ENCODE measurements at regions not wholly inside any gene's neighbourhood (a gene's known extent, or its start where the extent isn't known, plus 50 kb on each side); places are given as distances from the start of the nearest gene placed in this dataset.

- Mint-ChIP-seq H3K4me1 (no peaks in the 10 kb centered on the region), H3K9me3 (ENCODE audit: low read depth) (no peaks in the 10 kb centered on the region)
- POLR2A ChIA-PET: no interaction called here
Observed at GRCh38 chrX:26442340-26442739, 226.4 kb downstream of the MAGEB5 start.

GRCh38 chrX:26414534-26414933 is 198.6 kb downstream of the MAGEB5 start:
- CTCF ChIA-PET: no interaction called here
- POLR2A ChIA-PET: no interaction called here

More at GRCh38 chrX:26442340-26442739, 226.4 kb downstream of the MAGEB5 start:
- H3K4me3 Mint-ChIP-seq: no peak overlapping the region
- H3K36me3 Mint-ChIP-seq (ENCODE audit: low read depth): no peaks in the 10 kb centered on the region
- no peaks in the 10 kb centered on the region for H3K27me3 Mint-ChIP-seq
- intact Hi-C loops (cut with DNase I, micrococcal nuclease): no loop called here
- DNase-seq: no peak
- ATAC-seq: no peak
- CTCF ChIA-PET: no interaction called here
- H3K27ac Mint-ChIP-seq: no peak overlapping the region

GRCh38 chrX:26411045-26411444 is 195.1 kb downstream of the MAGEB5 start:
- POLR2A ChIA-PET: no interaction called here
- intact Hi-C loops (cut with DNase I, micrococcal nuclease): no loop called here
- H3K4me1 Mint-ChIP-seq: no peaks in the 10 kb centered on the region
- no peaks in the 10 kb centered on the region for H3K36me3 Mint-ChIP-seq (ENCODE audit: low read depth)
- no peak overlapping the region for H3K4me3 Mint-ChIP-seq
- no peaks in the 10 kb centered on the region for H3K27me3 Mint-ChIP-seq
- ATAC-seq (no peak), DNase-seq (no peak)
- H3K27ac Mint-ChIP-seq: no peak overlapping the region
- H3K9me3 Mint-ChIP-seq (ENCODE audit: low read depth): no peaks in the 10 kb centered on the region
- CTCF ChIA-PET: no interaction called here

More at GRCh38 chrX:26414534-26414933, 198.6 kb downstream of the MAGEB5 start:
- H3K4me1 Mint-ChIP-seq: no peaks in the 10 kb centered on the region
- no peak overlapping the region for H3K27ac Mint-ChIP-seq
- intact Hi-C loops (cut with DNase I, micrococcal nuclease): no loop called here
- ATAC-seq (no peak), DNase-seq (no peak)
- H3K36me3 Mint-ChIP-seq (ENCODE audit: low read depth): no peaks in the 10 kb centered on the region
- no peaks in the 10 kb centered on the region for H3K9me3 Mint-ChIP-seq (ENCODE audit: low read depth)
- no peak overlapping the region for H3K4me3 Mint-ChIP-seq
- H3K27me3 Mint-ChIP-seq: no peaks in the 10 kb centered on the region

GRCh38 chrX:26409636-26410035 is 193.7 kb downstream of the MAGEB5 start:
- Mint-ChIP-seq H3K4me1 (no peaks in the 10 kb centered on the region), H3K27ac (no peak overlapping the region), H3K36me3 (ENCODE audit: low read depth) (no peaks in the 10 kb centered on the region), H3K4me3 (no peak overlapping the region), H3K9me3 (ENCODE audit: low read depth) (peaks cover 1% of the 10 kb centered on the region), H3K27me3 (no peaks in the 10 kb centered on the region)
- POLR2A ChIA-PET: no interaction called here
- intact Hi-C loops (cut with DNase I, micrococcal nuclease): no loop called here
- no peak for DNase-seq
- CTCF ChIA-PET: no interaction called here
- ATAC-seq: no peak

GRCh38 chrX:26387906-26388305 is 171.9 kb downstream of the MAGEB5 start:
- DNase-seq: no peak
- no peaks in the 10 kb centered on the region for H3K4me1 Mint-ChIP-seq
- H3K4me3 Mint-ChIP-seq: no peak overlapping the region
- no peaks in the 10 kb centered on the region for H3K36me3 Mint-ChIP-seq (ENCODE audit: low read depth)
- CTCF ChIA-PET: no interaction called here
- H3K27ac Mint-ChIP-seq: no peak overlapping the region
- intact Hi-C loops (cut with DNase I, micrococcal nuclease): no loop called here
- POLR2A ChIA-PET: no interaction called here
- H3K9me3 Mint-ChIP-seq (ENCODE audit: low read depth): no peaks in the 10 kb centered on the region
- H3K27me3 Mint-ChIP-seq: no peaks in the 10 kb centered on the region
- ATAC-seq: no peak

- ATAC-seq: no peak
- ChIA-PET POLR2A (no interaction called here), CTCF (no interaction called here)
- Mint-ChIP-seq H3K27me3 (no peaks in the 10 kb centered on the region), H3K4me1 (no peaks in the 10 kb centered on the region), H3K4me3 (no peak overlapping the region), H3K36me3 (ENCODE audit: low read depth) (no peaks in the 10 kb centered on the region), H3K27ac (no peak overlapping the region), H3K9me3 (ENCODE audit: low read depth) (no peaks in the 10 kb centered on the region)
- intact Hi-C loops (cut with DNase I, micrococcal nuclease): no loop called here
- DNase-seq: no peak
Observed at GRCh38 chrX:26376037-26376708, 160.2 kb downstream of the MAGEB5 start.

GRCh38 chrX:26375346-26375745 is 159.4 kb downstream of the MAGEB5 start:
- Mint-ChIP-seq H3K9me3 (ENCODE audit: low read depth) (no peaks in the 10 kb centered on the region), H3K4me3 (no peak overlapping the region), H3K36me3 (ENCODE audit: low read depth) (no peaks in the 10 kb centered on the region), H3K4me1 (no peaks in the 10 kb centered on the region), H3K27me3 (no peaks in the 10 kb centered on the region), H3K27ac (no peak overlapping the region)
- no peak for ATAC-seq
- CTCF ChIA-PET: no interaction called here
- POLR2A ChIA-PET: no interaction called here
- intact Hi-C loops (cut with DNase I, micrococcal nuclease): no loop called here
- no peak for DNase-seq

GRCh38 chrX:26373829-26374228 is 157.9 kb downstream of the MAGEB5 start:
- ATAC-seq (no peak), DNase-seq (no peak)
- intact Hi-C loops (cut with DNase I, micrococcal nuclease): no loop called here
- CTCF ChIA-PET: no interaction called here
- H3K27ac Mint-ChIP-seq: no peak overlapping the region
- no peaks in the 10 kb centered on the region for H3K36me3 Mint-ChIP-seq (ENCODE audit: low read depth)
- H3K4me1 Mint-ChIP-seq: no peaks in the 10 kb centered on the region
- H3K27me3 Mint-ChIP-seq: no peaks in the 10 kb centered on the region
- POLR2A ChIA-PET: no interaction called here
- no peak overlapping the region for H3K4me3 Mint-ChIP-seq
- no peaks in the 10 kb centered on the region for H3K9me3 Mint-ChIP-seq (ENCODE audit: low read depth)

GRCh38 chrX:26352891-26353430 is 137.0 kb downstream of the MAGEB5 start:
- H3K27me3 Mint-ChIP-seq: no peaks in the 10 kb centered on the region
- ChIA-PET CTCF (no interaction called here), POLR2A (no interaction called here)
- DNase-seq (no peak), ATAC-seq (no peak)
- H3K4me3 Mint-ChIP-seq: no peak overlapping the region
- intact Hi-C loops (cut with DNase I, micrococcal nuclease): no loop called here
- no peaks in the 10 kb centered on the region for H3K9me3 Mint-ChIP-seq (ENCODE audit: low read depth)
- no peaks in the 10 kb centered on the region for H3K36me3 Mint-ChIP-seq (ENCODE audit: low read depth)
- no peak overlapping the region for H3K27ac Mint-ChIP-seq
- H3K4me1 Mint-ChIP-seq: no peaks in the 10 kb centered on the region

GRCh38 chrX:26347171-26347570 is 131.2 kb downstream of the MAGEB5 start:
- no peaks in the 10 kb centered on the region for H3K27me3 Mint-ChIP-seq
- ATAC-seq (no peak), DNase-seq (no peak)
- no peak overlapping the region for H3K4me3 Mint-ChIP-seq
- peaks cover 3% of the 10 kb centered on the region for H3K9me3 Mint-ChIP-seq (ENCODE audit: low read depth)
- no peak overlapping the region for H3K27ac Mint-ChIP-seq
- H3K4me1 Mint-ChIP-seq: no peaks in the 10 kb centered on the region
- no peaks in the 10 kb centered on the region for H3K36me3 Mint-ChIP-seq (ENCODE audit: low read depth)
- intact Hi-C loops (cut with DNase I, micrococcal nuclease): no loop called here
- POLR2A ChIA-PET: no interaction called here
- CTCF ChIA-PET: no interaction called here

- POLR2A ChIA-PET: no interaction called here
- H3K4me3 Mint-ChIP-seq: no peak overlapping the region
Observed at GRCh38 chrX:26334232-26334631, 118.3 kb downstream of the MAGEB5 start.

GRCh38 chrX:26328608-26329319 is 112.8 kb downstream of the MAGEB5 start:
- POLR2A ChIA-PET: no interaction called here
- no peaks in the 10 kb centered on the region for H3K36me3 Mint-ChIP-seq (ENCODE audit: low read depth)
- H3K27ac Mint-ChIP-seq: no peak overlapping the region
- ATAC-seq: no peak
- no peaks in the 10 kb centered on the region for H3K27me3 Mint-ChIP-seq
- no peak overlapping the region for H3K4me3 Mint-ChIP-seq
- CTCF ChIA-PET: no interaction called here
- H3K4me1 Mint-ChIP-seq: no peaks in the 10 kb centered on the region
- intact Hi-C loops (cut with DNase I, micrococcal nuclease): no loop called here
- no peak for DNase-seq
- peaks cover 1% of the 10 kb centered on the region for H3K9me3 Mint-ChIP-seq (ENCODE audit: low read depth)

More at GRCh38 chrX:26334232-26334631, 118.3 kb downstream of the MAGEB5 start:
- Mint-ChIP-seq H3K9me3 (ENCODE audit: low read depth) (no peaks in the 10 kb centered on the region), H3K27me3 (no peaks in the 10 kb centered on the region), H3K36me3 (ENCODE audit: low read depth) (no peaks in the 10 kb centered on the region), H3K4me1 (no peaks in the 10 kb centered on the region), H3K27ac (no peak overlapping the region)
- CTCF ChIA-PET: no interaction called here
- no peak for ATAC-seq
- intact Hi-C loops (cut with DNase I, micrococcal nuclease): no loop called here
- DNase-seq: no peak

All from activated CD4-positive, alpha-beta T cell treated with anti-CD3 and anti-CD28 coated beads for 36 hours (primary cell).